Lung (tissue), 9 donors: ENCODE measurements at regions not wholly inside any gene's neighbourhood (a gene's known extent, or its start where the extent isn't known, plus 50 kb on each side); places are given as distances from the start of the nearest gene placed in this dataset.
A peak's percentile ranks its signal among the peaks of the same experiment; 100 is the strongest.
"Not testable (repeated sequence)": the region's sequence is repeated elsewhere in the genome, so short reads cannot be mapped to it uniquely, and the experiment has no call there.

Source experiments
- ATAC-seq: fragments of 200-7000 bp; cut with Tn5 transposase; one replicate; pipeline ENCODE4 v1.9.1; 2020; ENCODE audit warnings: moderate number of reproducible peaks; ENCODE audit not compliant: insufficient read depth, low FRiP score
- DNase-seq, 3 donors: peaks; one replicate each; pipeline ENCODE4 v3.0.0-alpha.2; 2013 to 2017
- H3K27ac ChIP-seq, 2 donors: one replicate each; pipeline ENCODE4 v1.5.1; 2013; ENCODE audit warnings: mild to moderate bottlenecking in 2 of 2, moderate library complexity in 2 of 2, control low read depth in 1 of 2, inconsistent platforms in 1 of 2, low read depth in 1 of 2, low read length in 1 of 2
- H3K27me3 ChIP-seq, 3 donors: one replicate each; pipeline ENCODE4 v1.5.1; 2013; ENCODE audit warnings: low read length in 2 of 3; ENCODE audit not compliant: control insufficient read depth in 3 of 3, insufficient read depth in 3 of 3
- H3K36me3 ChIP-seq, 4 donors: one replicate each; pipeline ENCODE4 v1.5.1; 2013; ENCODE audit warnings: low read length in 4 of 4, mild to moderate bottlenecking in 1 of 4, moderate library complexity in 1 of 4; ENCODE audit not compliant: control insufficient read depth in 4 of 4, insufficient read depth in 4 of 4
- H3K4me1 ChIP-seq, 5 donors: one replicate each; pipeline ENCODE4 v1.5.1; 2013; ENCODE audit warnings: low read length in 5 of 5, mild to moderate bottlenecking in 2 of 5, moderate library complexity in 1 of 5; ENCODE audit not compliant: control insufficient read depth in 5 of 5, insufficient read depth in 5 of 5
- H3K4me3 ChIP-seq: one replicate; pipeline ENCODE4 v1.5.1; 2013; ENCODE audit warnings: mild to moderate bottlenecking, control low read depth, moderate library complexity
- H3K9ac ChIP-seq, 2 donors: one replicate each; pipeline ENCODE4 v1.5.1; 2013; ENCODE audit warnings: low read length in 2 of 2, control low read depth in 1 of 2; ENCODE audit not compliant: insufficient read depth in 1 of 2
- H3K9me3 ChIP-seq, 4 donors: one replicate each; pipeline ENCODE4 v1.5.1; 2013; ENCODE audit warnings: low read length in 3 of 4, mild to moderate bottlenecking in 1 of 4, moderate library complexity in 1 of 4; ENCODE audit not compliant: control insufficient read depth in 4 of 4, insufficient read depth in 3 of 4
- WGBS, 2 donors: extraction: QIAGEN DNeasy Blood & Tissue Kit; methylation state at CpG; one replicate each; pipeline ENCODE4 v1.1.7; 2013; 5-methylcytosine and 5-hydroxymethylcytosine counted together
- donor health status: Bipolar disorder and iron deficiency.
- donor health status: healthy.
- donor health status: DM: yes; HTN: yes; CAD: no.

GRCh38 chr1:83194610-83195009, 804.3 kb downstream of the TTLL7 start:
- not testable (repeated sequence) for ATAC-seq, H3K36me3 ChIP-seq, H3K9me3 ChIP-seq, H3K4me1 ChIP-seq, DNase-seq, H3K9ac ChIP-seq, H3K4me3 ChIP-seq, H3K27ac ChIP-seq, H3K27me3 ChIP-seq
- 76 to 82% methylated on average over 1 of the region's 1 CpG for WGBS, 2 donors

GRCh38 chr1:83182033-83182728, 816.8 kb downstream of the TTLL7 start:
- ATAC-seq, DNase-seq, H3K27ac ChIP-seq, H3K36me3 ChIP-seq, H3K9me3 ChIP-seq, H3K4me3 ChIP-seq, H3K4me1 ChIP-seq, H3K9ac ChIP-seq, H3K27me3 ChIP-seq: not testable (repeated sequence)
- WGBS, 2 donors, result 89 to 94% methylated on average over 25 to 26 of the region's 26 CpGs

- WGBS, 2 donors, result 72 to 89% methylated on average over 3 of the region's 3 CpGs
- not testable (repeated sequence) for H3K9me3 ChIP-seq, DNase-seq, H3K4me1 ChIP-seq, H3K9ac ChIP-seq, H3K4me3 ChIP-seq, H3K27me3 ChIP-seq, H3K27ac ChIP-seq, H3K36me3 ChIP-seq, ATAC-seq
These were observed 818.3 kb downstream of the TTLL7 start for GRCh38 chr1:83180621-83181020.

- not testable (repeated sequence) for H3K36me3 ChIP-seq, H3K27me3 ChIP-seq, H3K9me3 ChIP-seq, H3K9ac ChIP-seq, ATAC-seq, H3K4me1 ChIP-seq, H3K27ac ChIP-seq, H3K4me3 ChIP-seq, DNase-seq
- WGBS, 2 donors, result 84 to 90% methylated on average over 7 to 8 of the region's 9 CpGs
These were observed 831.3 kb downstream of the TTLL7 start for GRCh38 chr1:83167634-83168033.

GRCh38 chr1:83163879-83164475, 835.0 kb downstream of the TTLL7 start:
- not testable (repeated sequence) for ATAC-seq, H3K4me1 ChIP-seq, DNase-seq, H3K4me3 ChIP-seq, H3K27ac ChIP-seq, H3K9me3 ChIP-seq, H3K9ac ChIP-seq, H3K36me3 ChIP-seq, H3K27me3 ChIP-seq
- 65 to 75% methylated on average over 3 of the region's 3 CpGs for WGBS, 2 donors

- not testable (repeated sequence) for H3K4me1 ChIP-seq
These were observed 840.0 kb downstream of the TTLL7 start for GRCh38 chr1:83158924-83159323.

GRCh38 chr1:83154306-83154705, 844.6 kb downstream of the TTLL7 start:
- not testable (repeated sequence) for H3K9me3 ChIP-seq, H3K4me1 ChIP-seq, H3K27me3 ChIP-seq, H3K27ac ChIP-seq, H3K36me3 ChIP-seq, H3K9ac ChIP-seq, H3K4me3 ChIP-seq, DNase-seq
- peak; percentile 37 for ATAC-seq
- WGBS, 2 donors, result 64 to 65% methylated on average over 1 of the region's 1 CpG

More at GRCh38 chr1:83158924-83159323, 840.0 kb downstream of the TTLL7 start:
- ATAC-seq, result peak; percentile 65
- WGBS, 2 donors, result no CpG with 5 or more reads among the region's 1 CpG
- not testable (repeated sequence) for DNase-seq, H3K9ac ChIP-seq, H3K27ac ChIP-seq, H3K27me3 ChIP-seq, H3K9me3 ChIP-seq, H3K4me3 ChIP-seq, H3K36me3 ChIP-seq

GRCh38 chr1:83151167-83151898, 847.6 kb downstream of the TTLL7 start:
- peak; percentile 15 to 70 (median 49) for DNase-seq
- peak; percentile 90 for ATAC-seq
- 66 to 85% methylated on average over 2 of the region's 3 CpGs for WGBS, 2 donors

More at GRCh38 chr1:83151167-83151898, 847.6 kb downstream of the TTLL7 start:
- not testable (repeated sequence) for H3K9me3 ChIP-seq, H3K36me3 ChIP-seq, H3K4me3 ChIP-seq, H3K27me3 ChIP-seq, H3K27ac ChIP-seq, H3K9ac ChIP-seq, H3K4me1 ChIP-seq
